ENCODE measurements at regions not wholly inside any gene's neighbourhood (a gene's known extent, or its start where the extent isn't known, plus 50 kb on each side); places are given as distances from the start of the nearest gene placed in this dataset.

DNA sequence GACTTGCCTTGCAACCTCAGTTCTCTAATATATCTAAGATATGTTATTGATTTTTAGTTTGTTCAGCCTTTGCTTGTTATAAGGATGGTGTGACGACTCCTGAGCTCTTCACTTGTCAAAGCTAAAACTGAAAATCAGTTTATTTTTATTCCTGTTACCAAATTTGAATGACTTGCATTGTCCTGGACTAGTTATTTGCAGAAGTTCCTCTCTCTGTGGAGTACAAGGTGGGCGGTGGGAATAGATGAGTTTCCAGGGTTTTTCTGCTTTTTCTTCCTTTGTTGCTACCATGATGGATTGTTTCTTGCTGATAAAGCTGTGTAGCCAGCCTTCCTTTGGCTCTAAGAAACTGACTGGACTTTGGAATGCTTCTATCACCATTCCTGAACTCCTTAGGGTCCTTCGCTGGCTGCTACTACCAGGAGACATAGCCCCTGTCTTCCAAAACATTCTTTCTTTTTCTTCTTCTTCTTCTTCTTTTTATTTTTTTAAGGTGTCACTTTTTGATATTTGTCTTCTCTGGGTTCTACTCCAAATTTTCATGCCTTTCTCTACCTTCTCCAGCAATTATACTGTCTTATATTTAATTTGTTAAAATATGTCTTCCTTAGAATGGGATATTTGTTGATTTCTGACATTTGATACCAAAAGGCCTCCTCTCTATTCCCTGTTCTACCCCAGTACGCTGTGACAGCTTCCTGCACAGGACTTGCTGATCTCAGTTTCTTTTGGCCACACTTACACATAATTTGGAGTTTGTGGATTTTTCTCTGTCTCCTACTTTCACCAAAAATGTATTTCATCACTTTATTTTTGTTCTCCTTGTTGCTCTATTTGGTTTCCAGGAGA lies 145.1 kb upstream of the THRB start:
- DNase-seq: no peak

DNA sequence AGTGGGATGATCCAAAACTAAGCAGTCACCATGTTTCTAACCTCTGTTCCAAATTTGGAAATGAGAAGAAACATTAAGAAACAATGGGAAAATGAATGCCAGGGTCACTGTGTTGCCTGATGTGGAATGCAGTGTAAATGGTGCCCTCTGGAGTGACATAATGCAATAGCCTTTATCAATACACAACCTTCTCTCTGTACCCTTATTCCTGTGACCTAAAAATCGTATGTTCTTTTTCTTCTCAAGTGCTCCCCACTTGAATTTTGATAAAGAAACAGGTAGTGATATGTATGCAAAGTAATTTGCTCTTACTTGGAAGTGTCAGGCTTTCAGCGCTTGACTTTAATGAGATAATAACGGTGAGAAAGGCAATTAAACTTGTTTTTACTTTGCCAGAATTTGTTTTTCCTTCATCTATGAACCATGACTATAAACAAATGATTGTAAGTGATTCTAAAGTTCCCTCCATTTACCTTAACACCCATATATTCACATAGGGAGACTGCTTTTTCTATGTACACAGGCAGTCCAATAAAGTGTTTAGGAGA lies 145.8 kb upstream of the THRB start:
- DNase-seq: no peak

DNA sequence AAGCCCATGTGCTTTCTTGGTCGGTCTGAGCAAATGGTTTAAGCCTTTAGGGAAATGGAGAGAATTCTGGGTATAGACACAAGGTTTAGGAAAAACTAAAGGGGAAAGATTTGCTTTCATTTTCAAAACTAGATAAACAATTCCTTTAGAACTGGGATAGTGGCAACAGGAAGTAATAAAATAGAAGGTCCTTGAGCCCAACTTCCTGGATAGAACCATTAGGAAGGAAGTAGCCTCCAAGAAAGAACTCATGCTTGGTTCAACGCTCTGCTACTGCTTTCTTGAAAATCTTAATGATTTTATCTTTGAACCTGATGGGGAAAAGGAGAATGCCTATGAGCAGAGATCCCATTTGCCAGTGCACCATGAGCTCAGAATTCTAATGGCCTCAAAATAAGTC lies 147.0 kb upstream of the THRB start:
- no peak for DNase-seq

DNA sequence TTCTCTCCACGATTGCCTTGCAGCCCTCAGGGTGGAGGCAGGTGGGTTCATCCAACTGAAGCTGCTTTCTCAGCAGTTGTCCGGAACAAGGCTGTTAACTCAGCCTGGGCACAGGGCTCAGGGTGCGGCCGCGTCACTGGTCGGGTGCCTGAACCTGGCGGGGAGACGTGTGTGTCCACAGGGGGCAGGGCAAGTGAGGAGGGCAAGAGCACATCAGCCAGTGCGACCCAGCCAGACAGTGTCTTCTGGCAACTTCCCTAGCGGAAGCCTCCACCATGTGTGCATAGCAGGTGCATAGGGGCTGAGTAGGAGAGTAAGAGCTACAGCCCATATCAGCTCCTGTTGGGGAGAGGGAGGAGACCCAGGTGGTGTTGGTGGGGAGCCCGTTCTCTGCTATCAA lies 150.4 kb upstream of the THRB start:
- no peak for DNase-seq

DNA sequence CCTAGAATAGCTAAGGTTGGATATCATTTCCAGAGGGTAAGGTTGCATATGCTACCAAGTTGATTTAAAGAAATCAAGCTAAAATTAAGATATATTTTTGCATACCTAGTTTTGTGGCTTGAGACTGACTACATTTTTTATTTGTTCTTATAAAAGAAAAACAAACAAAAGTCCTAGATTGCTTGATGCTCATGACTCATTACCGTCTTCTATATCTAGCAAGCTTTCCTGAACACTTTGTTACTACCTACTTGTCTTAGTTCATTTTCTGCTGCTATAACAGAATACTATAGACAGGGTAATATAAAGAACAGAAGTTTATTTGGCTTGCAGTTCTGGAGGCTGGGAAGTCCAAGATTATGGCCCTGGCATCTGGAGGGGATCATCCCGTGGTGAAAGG lies 152.1 kb upstream of the THRB start:
- DNase-seq: no peak

DNA sequence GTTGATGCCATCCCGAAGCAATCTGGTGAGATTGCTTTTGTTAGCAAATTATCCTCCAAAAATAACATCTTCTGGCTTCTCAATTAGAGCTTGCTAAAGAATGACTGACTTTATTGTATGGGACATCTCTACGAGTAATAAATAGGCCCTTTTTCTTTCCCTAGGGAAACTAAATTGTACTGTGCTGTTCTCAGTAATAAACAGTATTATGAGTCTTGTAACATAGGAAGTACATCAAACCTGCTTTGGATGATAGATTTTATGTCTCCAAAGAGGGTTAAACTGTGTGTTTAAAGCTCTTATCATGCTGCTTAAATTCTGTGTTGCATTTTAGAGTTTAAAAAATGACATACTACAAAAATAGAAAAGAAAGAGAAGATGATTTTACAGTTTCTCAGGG lies 153.4 kb upstream of the THRB start:
- no peak for DNase-seq

DNA sequence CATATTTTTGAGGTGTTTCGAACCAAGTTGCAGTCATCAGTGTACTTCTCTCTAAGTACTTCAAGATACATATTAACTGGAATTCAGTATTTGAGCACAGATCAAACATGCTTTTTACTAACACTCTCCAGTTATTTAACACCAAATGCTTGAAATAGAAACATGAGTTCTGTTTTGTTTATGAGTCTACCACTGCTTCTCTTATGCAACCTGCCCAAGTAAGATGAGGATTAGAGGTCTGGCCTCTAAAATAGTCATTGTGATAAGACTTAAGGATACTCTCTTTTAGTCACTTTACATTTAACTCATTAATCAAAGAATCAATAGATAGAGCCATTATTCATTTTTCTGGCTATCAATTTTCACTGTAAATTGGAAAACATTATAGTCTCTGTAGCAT lies 156.2 kb upstream of the THRB start:
- DNase-seq: no peak

DNA sequence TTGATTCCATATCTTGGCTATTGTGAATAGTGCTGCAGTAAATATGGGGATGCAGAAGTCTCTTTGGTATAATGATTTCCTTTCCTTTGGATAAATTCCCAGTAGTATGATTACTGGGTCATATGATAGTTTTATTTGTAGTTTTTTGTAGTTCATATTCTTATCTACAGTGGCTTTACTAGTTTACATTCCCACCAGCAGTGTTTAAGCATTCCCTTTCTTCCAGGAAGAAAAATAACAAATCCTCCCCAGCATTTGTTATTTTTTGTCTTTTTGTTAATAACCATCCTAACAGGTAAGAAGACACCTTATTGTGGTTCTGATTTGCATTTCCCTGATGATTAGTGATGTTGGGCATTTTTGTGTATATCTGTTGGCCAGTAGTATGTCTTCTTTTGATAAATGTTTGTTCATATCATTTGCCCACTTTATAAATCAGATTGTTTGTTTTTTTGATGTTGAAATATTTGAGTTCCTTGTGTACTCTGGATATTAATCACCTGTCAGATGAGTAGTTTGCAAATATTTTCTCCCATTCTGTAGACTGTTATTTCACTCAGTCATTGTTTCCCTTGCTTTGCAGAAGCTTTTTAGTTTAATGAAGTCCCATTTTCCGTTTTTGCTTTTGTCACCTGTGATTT lies 163.3 kb upstream of the THRB start:
- no peak for DNase-seq

DNA sequence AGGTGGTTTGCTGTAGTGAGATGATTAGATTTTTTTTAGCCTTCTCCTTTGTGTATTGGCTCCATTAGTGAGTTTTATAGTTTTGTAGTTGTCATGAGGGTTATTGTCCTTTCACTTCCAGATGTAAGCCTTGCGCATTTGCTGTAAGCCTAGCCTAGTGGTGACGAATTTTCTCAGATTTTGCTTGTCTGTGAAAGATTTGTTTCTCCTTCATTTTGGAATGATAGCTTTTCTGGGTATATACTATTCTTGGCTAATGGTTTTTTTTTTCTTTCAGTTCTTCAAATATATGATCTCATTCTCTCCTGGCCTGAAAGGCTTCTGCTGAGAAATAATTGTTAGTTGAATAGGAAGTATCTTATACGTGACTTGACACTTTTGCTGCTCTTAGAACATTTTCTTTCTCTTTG lies 166.5 kb upstream of the THRB start:
- no peak for DNase-seq

DNA sequence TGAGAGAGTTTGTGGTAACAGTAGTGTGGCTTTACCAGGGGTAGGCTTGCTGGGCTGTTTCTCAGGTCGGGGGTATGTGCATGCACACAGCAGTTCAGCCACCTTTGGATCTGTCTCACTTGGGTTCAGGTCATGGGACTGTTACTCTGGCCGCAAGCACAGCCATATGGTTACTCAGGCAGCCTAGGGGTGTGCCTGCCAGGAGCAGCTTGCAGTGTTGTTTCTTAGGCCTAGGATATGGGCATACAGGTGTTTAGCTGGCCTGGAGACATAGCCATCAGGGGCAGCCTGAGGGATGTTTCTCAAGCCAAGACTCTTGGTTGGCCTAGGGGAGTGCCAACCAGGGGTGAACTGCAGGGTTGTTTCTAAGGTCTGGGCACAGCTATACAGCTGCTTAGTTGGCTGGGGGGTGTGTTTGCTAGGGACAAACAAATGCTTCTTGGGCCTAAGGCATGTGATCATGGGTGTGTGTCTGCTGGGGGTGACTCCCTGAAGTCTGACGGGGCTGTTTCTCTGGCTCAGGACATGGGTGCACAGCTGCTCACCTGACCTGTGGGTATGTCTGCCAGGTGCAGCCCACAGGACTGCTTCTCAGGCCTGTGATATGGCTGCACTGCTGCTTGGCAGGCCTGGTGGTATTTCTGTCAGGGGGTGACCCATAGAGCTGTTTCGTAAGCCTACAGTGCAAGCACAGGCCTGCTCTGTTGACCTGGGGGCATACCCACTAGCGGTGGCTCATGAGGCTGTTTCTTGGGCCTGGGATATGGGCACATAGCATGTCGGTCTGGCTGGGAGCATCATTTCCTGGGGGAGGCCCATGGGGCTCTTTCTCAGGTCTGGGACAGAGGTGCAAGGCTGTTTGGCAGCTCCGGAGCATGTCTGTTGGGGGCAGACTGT lies 168.0 kb upstream of the THRB start:
- DNase-seq: no peak

DNA sequence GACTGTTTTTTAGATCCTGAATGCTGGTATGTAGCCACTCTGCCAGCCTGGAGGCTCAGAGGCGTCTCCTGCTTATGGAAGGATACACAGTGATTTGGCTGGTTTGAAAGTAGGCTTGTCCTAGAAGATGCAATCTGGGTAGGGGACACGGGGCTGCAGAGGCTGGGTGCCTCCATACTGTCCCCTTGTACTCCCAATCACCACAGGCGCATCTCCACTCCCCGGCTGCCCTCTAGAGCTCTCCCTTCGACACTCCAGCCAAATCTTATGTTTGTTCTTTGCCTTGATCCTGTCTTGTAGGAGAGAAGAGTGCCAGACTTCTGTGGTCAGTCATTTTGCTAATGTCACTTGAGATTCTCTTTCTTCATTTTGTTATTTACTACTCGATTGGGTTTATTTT lies 168.8 kb upstream of the THRB start:
- DNase-seq: no peak

DNA sequence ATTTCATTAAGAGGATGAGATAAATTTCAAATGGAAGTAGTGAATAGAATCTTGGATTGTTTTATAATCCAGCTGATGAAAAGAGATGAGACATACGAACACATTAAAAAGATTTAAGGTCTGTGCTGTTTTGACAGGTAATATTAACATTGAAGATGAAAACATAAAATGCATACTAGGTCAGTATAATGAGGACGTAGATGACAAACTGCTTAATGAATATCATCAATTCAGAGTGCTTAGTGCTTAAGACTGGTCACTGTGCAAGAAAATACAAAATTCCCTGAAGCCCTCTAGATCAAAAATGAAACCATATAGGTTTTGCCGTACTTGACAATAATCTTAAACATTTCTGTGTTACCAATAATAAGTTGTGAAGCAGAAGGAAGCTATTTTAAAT lies 173.4 kb upstream of the THRB start:
- DNase-seq: no peak

DNA sequence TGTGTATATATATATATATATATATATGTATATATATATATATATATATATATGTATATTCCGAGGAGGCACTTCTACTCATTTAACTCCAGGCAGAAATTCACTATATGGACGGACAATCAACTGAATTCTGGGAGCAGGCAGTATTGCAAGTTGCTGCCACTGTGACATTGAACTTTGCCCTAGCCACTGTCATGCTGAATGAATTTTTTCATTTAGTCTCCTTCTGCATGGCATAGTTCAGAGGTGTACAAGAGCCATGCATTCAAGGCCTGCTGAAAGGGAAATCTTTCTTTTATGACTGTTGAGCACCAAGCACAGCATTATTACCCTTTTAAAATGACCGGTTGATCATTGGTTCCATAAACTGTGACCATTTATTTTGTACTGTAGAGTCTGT lies 176.2 kb upstream of the THRB start:
- no peak for DNase-seq

DNA sequence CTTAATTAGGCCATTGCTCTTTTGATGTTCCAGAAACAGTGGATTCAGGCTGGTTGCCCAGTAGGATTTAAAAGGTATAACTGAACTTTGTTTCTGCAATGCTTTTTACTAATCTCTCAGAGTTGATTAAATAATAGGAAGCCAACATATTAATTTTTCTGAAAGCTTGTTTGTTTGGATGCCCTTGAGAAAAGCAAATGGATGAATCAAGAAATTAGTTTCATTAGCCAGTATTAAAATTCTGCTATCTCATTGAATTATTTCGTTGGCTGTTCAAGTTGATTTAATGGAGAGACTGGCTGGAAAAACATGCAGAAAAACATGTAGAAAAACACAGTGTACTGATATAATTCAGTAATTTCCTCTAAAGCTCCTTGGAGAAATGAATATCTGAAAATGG lies 178.9 kb upstream of the THRB start:
- DNase-seq: no peak

DNA sequence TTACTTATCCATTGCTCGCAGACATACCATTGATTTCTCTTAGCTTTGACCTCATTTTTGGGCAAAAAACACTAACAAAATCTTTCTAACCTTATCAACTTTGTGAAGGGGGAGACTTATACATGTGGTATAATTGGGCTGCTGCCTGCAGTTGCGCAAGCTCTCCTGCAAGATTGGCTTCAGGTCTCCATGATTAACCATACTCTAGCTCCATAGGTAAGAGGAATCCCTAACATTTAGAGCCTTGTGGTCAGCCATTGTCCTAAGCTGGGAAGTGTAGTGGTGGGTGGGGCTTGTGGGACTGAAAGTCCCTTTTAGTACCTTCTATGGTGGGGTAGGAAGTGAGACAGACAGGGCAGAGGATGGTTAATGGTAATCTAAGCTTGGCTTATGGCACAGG lies 179.6 kb upstream of the THRB start:
- DNase-seq: no peak

DNA sequence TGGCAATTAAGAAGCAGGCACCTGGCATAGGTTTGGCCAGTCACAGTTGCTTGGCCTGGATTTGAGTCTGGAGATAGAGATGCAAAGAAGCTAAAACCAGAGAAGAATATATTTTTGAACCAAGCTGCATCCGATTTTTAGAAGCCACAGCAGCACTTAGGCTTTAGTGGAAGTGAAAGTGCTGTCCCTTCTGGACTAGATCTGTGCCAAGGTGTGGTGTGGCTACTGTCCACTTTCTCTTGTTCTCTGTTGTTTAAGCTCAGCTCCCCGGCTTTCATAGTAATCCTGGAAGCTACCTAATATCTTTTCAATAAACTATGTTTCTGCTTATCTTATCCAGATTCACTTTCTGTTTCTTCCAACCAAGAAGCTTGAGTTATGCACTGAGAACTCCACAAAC lies 183.4 kb upstream of the THRB start:
- DNase-seq: no peak

DNA sequence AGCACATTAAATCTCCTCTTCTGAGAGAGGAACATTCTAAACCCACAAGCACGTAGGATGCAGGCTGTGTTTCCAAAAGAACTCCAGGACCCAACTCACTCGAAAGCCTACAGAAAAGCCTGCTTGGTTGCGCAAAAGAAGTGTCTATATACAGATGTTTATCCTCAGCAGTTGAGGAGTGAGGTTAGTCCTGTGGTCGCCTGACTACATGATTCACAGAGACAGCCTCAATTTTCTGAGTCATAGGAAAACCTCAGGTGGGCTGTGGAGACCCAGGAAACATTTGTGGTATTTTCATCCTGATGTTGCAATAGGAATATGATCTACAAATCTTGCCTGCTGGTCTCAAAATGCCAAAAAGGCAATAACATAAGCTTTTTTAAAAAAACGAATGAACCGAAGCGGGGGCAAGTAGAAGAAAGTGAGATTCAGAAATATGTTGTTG lies 183.8 kb upstream of the THRB start:
- DNase-seq: peak in 1 of 58 donors; percentile 39

DNA sequence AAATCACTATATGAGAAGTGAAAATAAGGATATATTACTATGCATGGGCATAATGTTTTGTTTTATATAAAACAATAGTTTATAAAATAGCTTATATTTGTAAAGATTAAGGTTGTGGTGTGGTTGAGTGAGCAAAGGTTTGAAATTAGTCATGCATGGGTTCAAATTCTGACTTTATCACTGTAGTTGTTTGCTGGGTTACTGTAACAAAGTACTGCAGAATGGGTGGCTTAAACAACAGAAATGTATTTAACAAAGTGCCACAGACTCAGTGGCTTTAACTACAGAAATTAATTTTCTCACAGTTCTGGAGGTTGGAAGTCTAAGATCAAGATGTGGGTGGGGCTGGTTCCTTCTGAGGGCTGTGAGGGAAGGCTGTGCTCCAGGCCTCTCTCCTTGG lies 184.8 kb upstream of the THRB start:
- no peak for DNase-seq

DNA sequence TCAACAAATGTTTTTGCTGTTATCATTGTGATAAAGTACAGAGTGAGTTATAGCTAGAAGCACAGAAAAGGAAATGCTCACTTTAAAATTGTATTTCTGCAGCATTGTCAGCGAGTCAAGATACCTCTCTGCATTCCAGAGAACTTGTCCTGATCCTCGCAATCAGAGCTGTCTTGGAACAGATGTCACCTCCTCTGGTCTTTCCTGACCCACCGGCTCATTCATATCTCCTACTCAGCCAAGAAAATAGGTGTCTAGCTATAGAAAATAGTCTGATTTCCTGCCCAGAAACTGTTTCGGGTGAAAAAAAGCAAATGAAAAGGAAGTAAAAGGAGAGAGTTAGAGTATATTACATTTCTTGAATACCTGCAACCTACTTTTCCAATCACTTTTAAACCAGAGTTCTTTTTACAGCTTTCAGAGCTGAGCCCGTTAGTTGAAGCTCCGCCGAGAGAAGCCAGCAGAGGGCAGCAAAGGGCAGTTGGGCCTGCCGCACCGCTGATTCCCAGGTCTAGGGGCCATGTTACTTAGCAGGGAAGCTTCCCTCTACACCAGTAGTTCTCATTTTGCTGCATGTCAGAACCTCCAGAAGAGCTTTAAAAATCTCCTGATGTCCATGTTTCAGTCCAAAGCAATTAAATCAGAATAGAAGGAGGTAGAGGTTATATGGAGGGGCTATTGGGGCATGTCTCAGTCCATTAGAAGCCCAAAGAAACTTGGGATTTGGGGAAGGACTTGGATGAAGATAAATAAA lies 185.7 kb upstream of the THRB start:
- DNase-seq: peak in 31 of 58 donors; percentile 1 to 55 (median 22)

DNA sequence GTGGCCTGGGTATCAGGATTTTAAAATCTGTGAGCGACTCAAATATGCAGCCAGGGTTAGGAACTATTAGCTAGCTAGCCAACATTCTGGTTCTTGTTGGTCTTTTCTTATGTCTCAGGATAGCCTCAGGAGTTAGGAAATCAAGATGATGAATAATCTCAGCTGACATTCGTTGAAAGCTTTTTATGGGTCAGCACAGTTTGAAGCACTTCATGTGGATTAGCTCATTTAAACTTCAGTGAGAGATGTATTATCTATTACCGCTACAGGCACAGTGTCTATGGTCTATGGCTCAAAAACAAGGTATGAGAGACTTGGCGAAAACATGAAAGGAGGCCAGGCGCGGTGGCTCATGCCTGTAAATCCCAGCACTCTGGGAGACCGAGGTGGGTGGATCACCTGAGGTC lies 187.5 kb upstream of the THRB start:
- DNase-seq: no peak

DNA sequence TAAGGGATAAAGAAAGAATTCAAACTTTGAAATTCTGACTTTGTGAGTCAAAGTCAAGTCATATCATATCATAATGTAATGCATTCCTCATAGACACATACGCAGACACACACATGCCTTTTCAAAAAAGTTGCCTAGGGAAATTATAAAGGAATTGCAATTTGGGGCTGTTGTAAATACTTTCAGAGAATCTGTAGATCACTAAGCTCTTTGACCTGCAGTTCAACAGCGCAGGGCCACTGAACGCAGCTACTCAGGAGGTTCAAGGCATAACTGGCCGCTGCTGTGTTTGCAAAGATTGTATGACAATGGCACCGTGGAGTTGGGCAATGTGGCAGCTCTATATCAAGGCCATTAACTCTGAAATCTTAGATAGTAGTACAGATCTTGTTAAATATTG lies 188.4 kb upstream of the THRB start:
- DNase-seq: no peak
